GM18511 (cell line): ENCODE measurements at regions not wholly inside any gene's neighbourhood (a gene's known extent, or its start where the extent isn't known, plus 50 kb on each side); places are given as distances from the start of the nearest gene placed in this dataset.
"Not testable (repeated sequence)": the region's sequence is repeated elsewhere in the genome, so short reads cannot be mapped to it uniquely, and the experiment has no call there.

Experiments used
- ATAC-seq: cut with Tn5 transposase; IDR thresholded peaks from one replicate; pipeline ENCODE4 v1.9.1; 2021; ENCODE audit warnings: mild to moderate bottlenecking, moderate library complexity; ENCODE audit not compliant: unreplicated experiment

- no peak for ATAC-seq
Measured at GRCh38 chr2:180246268-180246667, 239.2 kb upstream of the CWC22 start.

GRCh38 chr2:180240774-180241173 is 233.7 kb upstream of the CWC22 start:
- no peak for ATAC-seq

- no peak for ATAC-seq
Measured at GRCh38 chr2:180238729-180239128, 231.6 kb upstream of the CWC22 start.

- not testable (repeated sequence) for ATAC-seq
Measured at GRCh38 chr2:180236061-180236460, 229.0 kb upstream of the CWC22 start.

- ATAC-seq, result not testable (repeated sequence)
Measured at GRCh38 chr2:180235506-180235905, 228.4 kb upstream of the CWC22 start.

GRCh38 chr2:180234991-180235390 is 227.9 kb upstream of the CWC22 start:
- ATAC-seq, result not testable (repeated sequence)

- no peak for ATAC-seq
Measured at GRCh38 chr2:180231015-180231414, 223.9 kb upstream of the CWC22 start.

GRCh38 chr2:180227461-180227860 is 220.4 kb upstream of the CWC22 start:
- no peak for ATAC-seq

GRCh38 chr2:180225118-180225517 is 218.0 kb upstream of the CWC22 start:
- ATAC-seq, result no peak

GRCh38 chr2:180222644-180223043 is 215.5 kb upstream of the CWC22 start:
- ATAC-seq, result no peak

- ATAC-seq, result no peak
Measured at GRCh38 chr2:180219491-180219890, 212.4 kb upstream of the CWC22 start.

GRCh38 chr2:180208841-180209240 is 201.7 kb upstream of the CWC22 start:
- no peak for ATAC-seq

- no peak for ATAC-seq
Measured at GRCh38 chr2:180205621-180206235, 198.6 kb upstream of the CWC22 start.

GRCh38 chr2:180203972-180204371 is 196.9 kb upstream of the CWC22 start:
- ATAC-seq, result no peak

- no peak for ATAC-seq
Measured at GRCh38 chr2:180202467-180202951, 195.4 kb upstream of the CWC22 start.

- no peak for ATAC-seq
Measured at GRCh38 chr2:180196419-180196977, 189.4 kb upstream of the CWC22 start.

- no peak for ATAC-seq
Measured at GRCh38 chr2:180195847-180196246, 188.8 kb upstream of the CWC22 start.

GRCh38 chr2:180191432-180192124 is 184.5 kb upstream of the CWC22 start:
- ATAC-seq, result no peak

GRCh38 chr2:180190851-180191250 is 183.8 kb upstream of the CWC22 start:
- no peak for ATAC-seq

- ATAC-seq, result no peak
Measured at GRCh38 chr2:180187611-180188010, 180.5 kb upstream of the CWC22 start.

- no peak for ATAC-seq
Measured at GRCh38 chr2:180184506-180184905, 177.4 kb upstream of the CWC22 start.

GRCh38 chr2:180180511-180180910 is 173.4 kb upstream of the CWC22 start:
- no peak for ATAC-seq
